HG02610 (cell line): ENCODE measurements at regions not wholly inside any gene's neighbourhood (a gene's known extent, or its start where the extent isn't known, plus 50 kb on each side); places are given as distances from the start of the nearest gene placed in this dataset.
"Not testable (repeated sequence)": the region's sequence is repeated elsewhere in the genome, so short reads cannot be mapped to it uniquely, and the experiment has no call there.

ENCODE experiments used
- ATAC-seq: cut with Tn5 transposase; IDR thresholded peaks from one replicate; pipeline ENCODE4 v1.9.1; 2021; ENCODE audit warnings: mild to moderate bottlenecking, moderate library complexity; ENCODE audit not compliant: unreplicated experiment

DNA sequence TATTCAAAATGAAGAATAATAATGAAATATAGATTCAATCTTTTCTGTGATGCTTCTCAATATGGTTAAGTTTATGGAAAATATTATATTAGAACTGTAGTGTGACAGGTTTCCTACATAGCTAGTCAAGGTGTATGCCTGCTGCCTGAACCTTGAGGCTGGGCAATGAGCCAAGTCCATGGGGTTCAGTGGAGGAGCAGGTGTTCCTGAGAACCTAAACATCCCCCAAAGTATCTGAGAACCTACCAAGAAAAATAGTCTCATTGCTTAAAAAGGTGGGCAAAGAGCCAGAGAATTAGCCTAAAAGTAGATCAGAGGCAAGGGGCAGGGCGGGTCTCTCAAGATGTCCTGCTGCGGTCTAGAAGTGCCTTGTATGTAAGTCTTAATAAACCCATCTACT is 185.9 kb upstream of the SPHKAP start:
- ATAC-seq = no peak

- ATAC-seq = no peak
Measured at GRCh38 chr2:228359473-228359872, 178.0 kb upstream of the SPHKAP start.

DNA sequence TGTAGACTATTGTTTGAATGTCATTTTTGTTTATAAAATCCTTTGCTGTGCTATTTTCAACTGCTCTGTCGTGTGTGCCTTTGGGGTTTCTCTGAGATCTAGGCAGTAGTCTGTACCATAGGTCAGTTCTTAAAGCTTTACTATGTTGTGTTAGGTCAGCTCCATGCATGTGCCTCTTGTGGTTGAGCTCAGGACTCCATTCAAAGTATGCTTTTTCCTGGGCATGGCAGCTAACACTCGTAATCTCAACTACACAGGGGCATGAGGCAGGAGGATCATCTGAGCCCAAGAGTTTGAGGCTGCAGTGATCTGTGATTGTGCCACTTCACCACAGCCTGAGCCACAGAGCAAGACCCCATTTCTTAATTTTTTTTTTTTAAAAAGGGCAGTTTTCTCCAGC is 174.4 kb upstream of the SPHKAP start:
- no peak for ATAC-seq

- not testable (repeated sequence) for ATAC-seq
Measured at GRCh38 chr2:228352980-228353379, 171.5 kb upstream of the SPHKAP start.

DNA sequence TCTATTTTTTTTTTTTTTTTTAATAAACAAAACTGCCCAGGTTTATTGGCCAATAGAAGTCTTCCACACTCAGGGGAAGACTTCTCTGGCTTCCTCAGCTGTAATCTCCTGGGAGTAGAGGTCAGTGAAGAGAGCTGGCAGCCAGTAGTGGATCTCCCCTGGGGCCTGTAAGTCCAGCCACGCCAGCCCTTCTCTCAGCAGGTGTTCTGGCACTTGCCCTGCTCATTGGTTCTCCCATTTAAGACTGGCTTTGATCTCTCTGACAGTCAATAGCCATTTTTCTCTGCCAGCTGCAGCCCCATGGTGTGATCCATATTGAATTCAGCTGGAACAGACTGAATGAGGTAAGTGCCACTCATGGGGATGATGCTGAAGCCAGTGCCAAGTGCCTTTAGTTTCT is 170.6 kb upstream of the SPHKAP start:
- no peak for ATAC-seq

DNA sequence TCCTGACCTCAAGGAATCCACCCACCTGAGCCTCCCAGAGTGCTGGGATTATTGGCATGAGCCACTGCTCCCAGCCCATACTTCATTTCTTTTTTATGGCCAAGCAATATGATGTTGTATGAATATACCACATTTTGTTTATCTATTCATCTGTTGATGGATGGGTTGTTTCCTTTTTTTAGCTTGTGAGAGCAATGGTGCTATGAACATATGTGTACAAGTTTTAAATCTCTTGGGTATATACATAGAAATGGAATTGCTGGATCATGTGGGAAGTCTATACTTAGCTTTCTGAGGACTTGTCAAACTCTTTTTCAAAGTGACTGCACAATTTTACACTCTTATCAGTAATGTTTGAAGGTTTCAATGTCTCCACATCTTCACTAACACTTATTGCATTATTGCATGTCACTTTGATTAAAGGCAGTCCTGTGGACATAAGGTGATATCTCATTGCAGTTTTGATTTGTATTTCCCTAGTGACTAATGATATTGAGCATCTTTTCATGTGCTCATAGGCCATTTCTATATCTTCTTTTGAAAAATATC is 167.1 kb upstream of the SPHKAP start:
- no peak for ATAC-seq

DNA sequence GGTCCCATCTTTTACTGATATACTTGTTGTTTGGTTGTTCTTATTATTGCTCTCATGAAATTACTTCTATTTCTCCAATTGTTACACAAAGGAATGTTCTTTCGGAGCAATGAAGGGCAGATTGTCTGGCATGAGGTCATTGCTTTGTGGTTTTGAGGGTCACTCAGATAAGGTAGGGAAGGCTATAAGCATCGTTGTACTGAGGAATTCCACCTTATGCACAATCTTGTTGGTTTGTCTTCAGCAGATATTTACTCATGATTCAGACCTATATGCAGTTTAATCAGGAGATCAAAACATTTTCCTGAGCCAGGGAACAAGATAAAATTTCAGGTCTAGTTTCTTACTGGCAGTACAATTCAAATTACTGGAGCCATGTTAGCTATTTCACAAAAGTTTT is 163.0 kb upstream of the SPHKAP start:
- no peak for ATAC-seq

GRCh38 chr2:228339525-228339924 is 158.0 kb upstream of the SPHKAP start:
- no peak for ATAC-seq

DNA sequence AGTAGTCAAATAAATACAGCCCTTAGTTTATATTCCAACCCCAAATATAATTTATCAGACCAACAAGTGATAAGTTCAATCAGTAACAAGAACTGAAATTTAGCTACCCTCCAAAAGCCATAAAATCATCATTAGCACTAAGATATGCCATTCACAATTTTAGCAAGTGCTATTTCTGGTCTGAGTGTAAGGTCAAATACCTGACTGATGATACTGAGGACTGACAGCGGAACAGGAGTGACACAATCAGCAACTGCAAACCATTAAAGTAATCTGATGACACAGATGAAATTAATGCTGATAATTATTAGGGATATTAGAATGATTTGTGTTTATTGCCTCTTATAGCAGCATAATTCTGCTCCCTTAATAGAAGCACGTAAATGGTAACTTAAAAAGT is 152.7 kb upstream of the SPHKAP start:
- no peak for ATAC-seq

DNA sequence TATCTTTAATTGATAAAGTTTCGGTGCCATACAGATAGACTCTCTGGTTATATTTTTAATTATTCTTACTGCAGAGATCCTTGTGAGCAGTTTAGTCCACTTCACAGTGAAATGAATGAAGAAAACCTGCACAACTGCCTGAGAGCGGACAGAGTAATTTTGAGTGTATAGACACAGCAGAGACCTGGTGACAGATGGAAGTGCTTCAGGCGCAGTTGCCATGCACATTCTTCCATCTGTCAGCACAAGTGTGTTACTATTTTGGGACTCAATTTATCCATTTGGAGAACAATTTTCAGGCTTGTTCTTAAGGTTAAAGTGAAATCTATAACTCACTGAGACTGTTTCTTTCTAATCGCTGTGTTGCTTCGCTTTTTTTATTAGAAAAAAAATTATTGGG is 147.8 kb upstream of the SPHKAP start:
- ATAC-seq = no peak

GRCh38 chr2:228321015-228321414 is 139.5 kb upstream of the SPHKAP start:
- no peak for ATAC-seq

GRCh38 chr2:228318218-228318617 is 136.7 kb upstream of the SPHKAP start:
- no peak for ATAC-seq

GRCh38 chr2:228312172-228312571 is 130.7 kb upstream of the SPHKAP start:
- no peak for ATAC-seq

- ATAC-seq = no peak
Measured at GRCh38 chr2:228303960-228304359, 122.5 kb upstream of the SPHKAP start.

GRCh38 chr2:228283491-228284171 is 102.1 kb upstream of the SPHKAP start:
- no peak for ATAC-seq

DNA sequence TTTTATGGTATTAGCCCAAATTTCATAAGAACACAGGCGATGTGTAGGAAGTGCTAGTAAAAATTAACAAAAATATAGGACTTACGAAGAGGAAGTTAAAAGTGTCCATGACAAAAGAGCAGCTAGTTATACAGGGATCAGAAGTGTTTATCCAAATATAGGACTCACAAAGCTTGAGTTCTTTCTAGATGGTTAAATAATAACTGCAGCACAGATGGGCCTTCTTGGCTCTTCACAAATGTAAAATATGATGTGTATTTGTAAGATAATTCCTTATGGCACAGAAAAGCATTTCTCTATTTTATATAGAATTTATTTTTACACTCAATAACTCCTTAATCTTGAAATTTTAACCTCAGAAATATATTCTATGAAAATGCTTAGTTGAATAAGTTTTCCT is 100.9 kb upstream of the SPHKAP start:
- no peak for ATAC-seq

DNA sequence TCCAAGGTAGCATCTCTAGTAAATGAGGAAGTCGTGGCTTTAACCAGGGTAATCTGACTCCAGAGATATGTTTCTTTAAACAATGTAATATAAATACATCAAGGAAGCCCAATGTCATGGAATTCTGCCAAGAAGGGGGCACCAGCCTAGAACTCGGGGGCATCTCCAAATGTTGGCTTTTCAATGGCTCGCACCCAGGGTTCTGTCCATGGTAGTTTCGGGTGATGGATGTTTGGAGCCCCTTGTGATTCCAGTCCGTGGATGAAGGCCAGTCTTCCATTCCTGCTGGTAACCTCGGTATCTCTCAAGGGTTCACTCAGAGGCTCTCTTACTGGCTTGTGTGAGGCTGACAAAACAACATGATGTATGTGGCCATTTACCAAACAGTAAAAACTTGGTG is 91.7 kb upstream of the SPHKAP start:
- ATAC-seq = no peak

DNA sequence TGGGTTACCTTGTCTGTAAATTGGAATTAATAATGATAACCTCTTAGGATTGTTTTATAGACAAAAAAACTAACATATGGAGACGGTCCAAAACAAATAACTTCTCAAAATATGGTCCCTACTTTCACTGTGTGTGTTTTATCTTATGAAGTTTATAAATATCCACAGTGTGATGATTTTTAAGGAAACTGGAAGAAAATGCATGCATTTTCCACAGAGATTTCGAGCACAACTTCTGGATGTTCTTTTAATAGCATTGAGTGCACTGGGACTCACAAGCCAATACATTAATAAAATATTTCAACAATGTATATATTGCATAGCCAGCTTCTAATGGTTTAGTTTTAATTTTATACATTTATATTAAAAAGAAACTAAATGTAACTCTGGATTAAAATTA is 87.9 kb upstream of the SPHKAP start:
- ATAC-seq = no peak

DNA sequence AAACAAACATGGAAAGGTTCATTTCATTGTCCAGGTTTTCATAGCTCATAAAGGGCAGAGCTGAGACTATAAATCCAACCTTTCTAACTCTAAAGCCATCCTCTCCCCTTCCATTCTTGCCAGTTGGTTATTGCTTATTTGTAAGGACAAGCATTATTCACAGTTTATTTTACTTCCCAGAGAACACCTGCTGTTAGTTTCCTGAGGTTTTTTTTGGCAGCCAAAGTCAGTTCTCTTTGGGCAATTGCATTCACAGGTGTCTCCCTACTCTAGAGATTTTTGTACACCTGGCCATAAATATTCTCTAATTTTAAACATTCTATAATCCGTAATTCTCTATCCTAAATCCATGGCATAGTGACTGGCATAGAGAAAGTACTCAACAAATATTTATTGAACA is 87.3 kb upstream of the SPHKAP start:
- no peak for ATAC-seq

DNA sequence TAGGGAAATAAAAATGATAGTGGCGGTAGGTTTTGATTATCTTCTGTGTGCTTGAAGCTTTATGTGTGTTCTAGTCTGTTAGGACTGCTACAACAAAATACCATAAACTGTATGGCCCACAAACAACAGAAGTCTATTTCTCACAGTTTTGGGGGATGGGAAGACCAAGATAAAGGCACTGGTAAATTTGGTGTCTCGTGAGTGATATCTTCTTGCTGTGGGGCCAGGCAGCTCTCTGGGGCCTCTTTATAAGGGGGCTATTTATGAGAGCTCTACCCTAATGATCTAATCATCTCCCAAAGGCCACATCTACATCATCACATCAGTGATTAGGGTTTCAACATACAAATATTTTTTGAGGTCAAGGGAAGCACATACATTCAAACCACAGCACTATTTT is 86.8 kb upstream of the SPHKAP start:
- no peak for ATAC-seq

GRCh38 chr2:228263156-228263555 is 81.7 kb upstream of the SPHKAP start:
- ATAC-seq = no peak

DNA sequence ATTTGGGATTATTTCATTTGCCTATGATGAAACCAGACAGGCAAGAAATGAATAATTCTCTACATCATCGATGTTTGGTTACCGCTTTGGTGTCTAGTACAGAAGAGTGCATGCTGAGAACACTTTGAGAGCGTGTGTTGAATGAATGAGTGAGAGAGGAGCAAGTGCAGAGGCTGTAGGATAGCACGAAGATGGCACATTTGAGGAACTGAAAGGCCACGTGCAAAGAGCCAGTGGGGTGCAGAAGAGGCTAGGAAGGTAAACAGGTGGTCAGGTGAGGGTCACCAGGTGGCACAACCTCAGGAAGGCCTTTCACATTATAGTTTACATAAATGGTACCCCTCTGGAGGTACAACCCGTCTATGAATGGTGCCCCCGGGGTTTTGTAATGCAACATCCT is 80.1 kb upstream of the SPHKAP start:
- ATAC-seq = no peak

DNA sequence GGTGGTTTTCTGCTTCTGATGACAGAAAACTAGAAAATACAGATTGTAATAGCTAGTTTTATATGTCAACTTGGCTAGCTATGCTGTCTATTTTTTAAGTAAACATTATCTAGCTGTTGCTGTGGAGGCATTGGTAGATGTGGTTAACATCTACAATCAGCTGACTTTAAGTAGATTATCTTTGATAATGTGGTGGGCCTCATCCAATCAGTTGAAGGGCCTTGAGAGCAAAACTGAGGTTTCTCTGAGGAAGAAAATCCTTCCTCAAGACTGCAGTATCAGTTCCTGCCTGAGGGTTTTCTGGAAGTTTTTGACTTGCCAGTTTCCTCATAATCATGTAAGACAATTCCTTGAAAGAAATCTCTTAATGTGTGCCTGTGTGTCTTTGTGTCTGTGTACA is 75.9 kb upstream of the SPHKAP start:
- no peak for ATAC-seq
